WTC11 (cell line): ENCODE measurements at regions not wholly inside any gene's neighbourhood (a gene's known extent, or its start where the extent isn't known, plus 50 kb on each side); places are given as distances from the start of the nearest gene placed in this dataset.

Experiments used
- RELA ChIP-seq: sonication (generic); formaldehyde crosslinking; IDR thresholded peaks from 2 replicates; pipeline ENCODE4 v1.8.1; 2022; ENCODE audit warnings: missing genetic modification reagents, mild to moderate bottlenecking, borderline replicate concordance
- SMAD3 ChIP-seq: sonication (generic); formaldehyde crosslinking; IDR thresholded peaks from 2 replicates; pipeline ENCODE4 v1.8.0; 2022; ENCODE audit warnings: missing genetic modification reagents, mild to moderate bottlenecking, borderline replicate concordance
- TF ChIP-seq, protein P1 (sequence below): sonication (generic); formaldehyde crosslinking; IDR thresholded peaks from 2 replicates; pipeline ENCODE4 v1.8.0; 2022; ENCODE audit warnings: mild to moderate bottlenecking, missing genetic modification reagents
- TF ChIP-seq, protein P2 (sequence below): sonication (generic); formaldehyde crosslinking; IDR thresholded peaks from 2 replicates; pipeline ENCODE4 v1.8.1; 2022; ENCODE audit warnings: low read depth, missing genetic modification reagents, borderline replicate concordance
- TF ChIP-seq, protein P3 (sequence below): fragments of 200-600 bp; IDR thresholded peaks from 2 replicates; pipeline ENCODE4 v1.8.0; 2022; ENCODE audit warnings: antibody characterized with exemption
- TF ChIP-seq, protein P4 (sequence below): fragments of 250-450 bp; sonication (Bioruptor Pico); IDR thresholded peaks from 2 replicates; pipeline ENCODE4 v2.1.2; 2022; ENCODE audit warnings: mild to moderate bottlenecking, moderate library complexity

DNA sequence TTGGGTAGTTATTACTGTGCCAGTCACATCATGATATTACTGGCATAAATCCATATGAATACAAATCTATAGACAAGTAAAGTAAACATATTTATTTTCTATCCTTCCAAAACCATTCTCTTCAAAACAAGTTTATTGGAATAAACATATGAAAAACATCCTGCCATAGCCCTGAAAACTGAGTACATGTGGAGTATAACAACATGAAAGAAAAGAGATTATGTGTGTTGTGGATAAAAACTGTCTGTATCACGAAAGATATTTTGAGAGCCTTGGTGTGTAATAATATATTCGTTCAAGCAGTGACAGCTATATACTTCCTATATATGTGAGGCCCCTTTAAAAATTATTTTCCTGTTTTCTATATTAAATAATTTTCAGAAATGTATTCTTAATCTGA is 1742.2 kb downstream of the ARAP2 start:
- TF ChIP-seq, protein P1, sequence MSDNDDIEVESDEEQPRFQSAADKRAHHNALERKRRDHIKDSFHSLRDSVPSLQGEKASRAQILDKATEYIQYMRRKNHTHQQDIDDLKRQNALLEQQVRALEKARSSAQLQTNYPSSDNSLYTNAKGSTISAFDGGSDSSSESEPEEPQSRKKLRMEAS = no peak
- TF ChIP-seq, protein P2, sequence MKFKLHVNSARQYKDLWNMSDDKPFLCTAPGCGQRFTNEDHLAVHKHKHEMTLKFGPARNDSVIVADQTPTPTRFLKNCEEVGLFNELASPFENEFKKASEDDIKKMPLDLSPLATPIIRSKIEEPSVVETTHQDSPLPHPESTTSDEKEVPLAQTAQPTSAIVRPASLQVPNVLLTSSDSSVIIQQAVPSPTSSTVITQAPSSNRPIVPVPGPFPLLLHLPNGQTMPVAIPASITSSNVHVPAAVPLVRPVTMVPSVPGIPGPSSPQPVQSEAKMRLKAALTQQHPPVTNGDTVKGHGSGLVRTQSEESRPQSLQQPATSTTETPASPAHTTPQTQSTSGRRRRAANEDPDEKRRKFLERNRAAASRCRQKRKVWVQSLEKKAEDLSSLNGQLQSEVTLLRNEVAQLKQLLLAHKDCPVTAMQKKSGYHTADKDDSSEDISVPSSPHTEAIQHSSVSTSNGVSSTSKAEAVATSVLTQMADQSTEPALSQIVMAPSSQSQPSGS (CRISPR knock-in tag) = no peak
- TF ChIP-seq, protein P3, sequence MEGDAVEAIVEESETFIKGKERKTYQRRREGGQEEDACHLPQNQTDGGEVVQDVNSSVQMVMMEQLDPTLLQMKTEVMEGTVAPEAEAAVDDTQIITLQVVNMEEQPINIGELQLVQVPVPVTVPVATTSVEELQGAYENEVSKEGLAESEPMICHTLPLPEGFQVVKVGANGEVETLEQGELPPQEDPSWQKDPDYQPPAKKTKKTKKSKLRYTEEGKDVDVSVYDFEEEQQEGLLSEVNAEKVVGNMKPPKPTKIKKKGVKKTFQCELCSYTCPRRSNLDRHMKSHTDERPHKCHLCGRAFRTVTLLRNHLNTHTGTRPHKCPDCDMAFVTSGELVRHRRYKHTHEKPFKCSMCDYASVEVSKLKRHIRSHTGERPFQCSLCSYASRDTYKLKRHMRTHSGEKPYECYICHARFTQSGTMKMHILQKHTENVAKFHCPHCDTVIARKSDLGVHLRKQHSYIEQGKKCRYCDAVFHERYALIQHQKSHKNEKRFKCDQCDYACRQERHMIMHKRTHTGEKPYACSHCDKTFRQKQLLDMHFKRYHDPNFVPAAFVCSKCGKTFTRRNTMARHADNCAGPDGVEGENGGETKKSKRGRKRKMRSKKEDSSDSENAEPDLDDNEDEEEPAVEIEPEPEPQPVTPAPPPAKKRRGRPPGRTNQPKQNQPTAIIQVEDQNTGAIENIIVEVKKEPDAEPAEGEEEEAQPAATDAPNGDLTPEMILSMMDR = no peak
- TF ChIP-seq, protein P4, sequence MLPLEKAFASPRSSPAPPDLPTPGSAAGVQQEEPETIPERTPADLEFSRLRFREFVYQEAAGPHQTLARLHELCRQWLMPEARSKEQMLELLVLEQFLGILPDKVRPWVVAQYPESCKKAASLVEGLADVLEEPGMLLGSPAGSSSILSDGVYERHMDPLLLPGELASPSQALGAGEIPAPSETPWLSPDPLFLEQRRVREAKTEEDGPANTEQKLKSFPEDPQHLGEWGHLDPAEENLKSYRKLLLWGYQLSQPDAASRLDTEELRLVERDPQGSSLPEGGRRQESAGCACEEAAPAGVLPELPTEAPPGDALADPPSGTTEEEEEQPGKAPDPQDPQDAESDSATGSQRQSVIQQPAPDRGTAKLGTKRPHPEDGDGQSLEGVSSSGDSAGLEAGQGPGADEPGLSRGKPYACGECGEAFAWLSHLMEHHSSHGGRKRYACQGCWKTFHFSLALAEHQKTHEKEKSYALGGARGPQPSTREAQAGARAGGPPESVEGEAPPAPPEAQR = no peak
- TF ChIP-seq SMAD3 (no peak), RELA (CRISPR knock-in tag) (no peak)
